SH-SY5Y (cell line): ENCODE measurements at regions not wholly inside any gene's neighbourhood (a gene's known extent, or its start where the extent isn't known, plus 50 kb on each side); places are given as distances from the start of the nearest gene placed in this dataset.

Experiments used
- GATA2 ChIP-seq: IDR thresholded peaks from 2 replicates; pipeline ENCODE4 v1.6.1; 2011; ENCODE audit warnings: mild to moderate bottlenecking, low read depth, low read length
- GATA3 ChIP-seq: IDR thresholded peaks from 2 replicates; pipeline ENCODE4 v1.6.1; 2011; ENCODE audit warnings: low read depth, mild to moderate bottlenecking, low read length, moderate library complexity

DNA sequence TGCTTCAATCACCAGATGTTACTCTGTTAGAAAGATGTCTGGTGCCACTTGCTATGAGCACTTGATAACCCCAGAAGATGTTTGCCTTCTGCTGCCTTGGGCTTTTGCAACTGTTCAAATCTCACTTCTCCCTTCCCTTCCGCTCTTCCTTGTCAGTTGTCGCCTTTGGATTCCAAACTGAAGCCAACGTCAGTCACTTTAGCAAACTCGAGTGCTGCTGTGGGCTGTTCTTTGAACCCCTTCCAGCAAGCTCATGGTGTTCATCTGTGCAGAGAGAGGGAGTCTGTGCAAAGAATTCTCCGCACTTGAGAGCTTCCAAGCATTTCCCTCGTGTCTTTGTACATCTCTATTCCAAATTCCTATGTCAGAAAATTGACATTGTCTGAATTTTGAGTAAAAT lies 879.4 kb downstream of the CDH11 start:
- TF ChIP-seq GATA3 (no peak), GATA2 (no peak)
